HT1080 (cell line): ENCODE measurements at regions not wholly inside any gene's neighbourhood (a gene's known extent, or its start where the extent isn't known, plus 50 kb on each side); places are given as distances from the start of the nearest gene placed in this dataset.

Experiments
- DNase-seq: peaks from one replicate; pipeline ENCODE4 v3.0.0-alpha.2; 2015; ENCODE audit warnings: low read depth

DNA sequence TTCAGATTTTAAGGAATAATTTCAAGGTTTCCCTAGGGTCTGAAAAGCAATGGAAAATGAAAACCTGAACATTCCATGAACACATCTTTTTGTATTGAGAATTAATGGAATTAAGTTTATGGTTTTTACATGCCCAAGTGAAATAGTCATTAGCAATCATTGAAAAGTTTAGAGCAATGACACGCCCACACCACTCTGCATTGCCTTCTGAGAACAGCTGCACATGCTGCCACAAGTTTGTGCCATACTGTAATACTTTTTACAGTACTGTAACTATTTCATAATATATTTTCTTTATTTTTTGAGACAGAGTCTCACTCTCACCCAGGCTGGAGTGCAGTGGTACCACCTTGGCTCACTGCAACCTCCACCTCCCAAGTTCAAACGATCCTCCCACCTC, 345.2 kb upstream of the PMFBP1 start:
- DNase-seq = no peak

DNA sequence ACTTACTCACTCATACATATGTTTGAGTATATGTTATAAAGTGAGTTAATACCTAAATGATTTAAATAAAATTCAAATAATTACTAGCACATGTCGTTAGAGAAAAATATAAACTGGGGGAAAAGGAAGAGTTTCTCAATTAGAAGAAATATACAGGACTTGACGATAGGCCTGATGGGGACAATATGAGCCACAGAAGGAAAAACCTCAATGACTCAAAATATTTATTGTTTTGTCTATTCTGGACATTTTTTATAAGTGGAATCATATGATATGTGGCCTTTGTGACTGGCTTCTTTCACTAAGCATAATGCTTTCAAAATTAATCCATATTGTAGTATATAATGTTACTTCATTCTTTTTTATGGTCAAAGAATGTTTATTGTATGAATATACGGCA, 339.2 kb upstream of the PMFBP1 start:
- DNase-seq = no peak

DNA sequence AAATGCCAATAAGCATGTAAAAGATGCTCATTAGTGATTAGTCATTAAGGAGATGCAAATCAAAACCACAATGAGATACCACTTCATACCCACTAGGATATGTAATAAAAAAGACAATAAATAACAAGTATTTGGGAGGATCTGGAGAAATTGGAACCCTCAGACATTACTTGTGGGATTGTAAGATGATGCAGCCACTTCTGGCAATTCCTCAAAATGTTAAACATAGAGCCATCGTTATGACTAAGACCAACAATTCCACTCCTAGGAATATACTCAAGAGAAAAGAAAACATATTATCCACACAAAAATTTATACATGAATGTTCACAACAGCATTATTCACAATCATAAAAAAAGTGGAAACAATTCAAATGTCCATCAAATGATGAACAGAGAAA, 336.2 kb upstream of the PMFBP1 start:
- no peak for DNase-seq

DNA sequence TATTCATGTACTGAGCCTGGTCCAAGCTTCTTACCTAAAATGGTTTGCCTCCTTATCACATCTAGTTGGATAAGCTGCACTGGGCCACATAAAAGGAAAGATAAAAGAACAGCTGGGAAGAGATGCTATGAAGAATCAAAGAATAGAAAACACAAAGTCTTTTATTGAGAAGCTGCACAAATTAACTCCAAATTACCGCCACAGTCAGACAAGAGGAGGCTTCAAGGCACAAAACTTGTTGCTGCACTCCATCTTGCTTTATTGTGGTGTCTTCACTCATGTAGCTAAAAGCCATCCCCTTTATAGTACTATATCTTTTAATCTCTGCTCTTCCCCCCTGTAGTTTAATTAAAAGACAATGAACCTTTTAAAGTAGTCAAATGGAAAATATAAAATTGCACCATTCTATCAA, 330.6 kb upstream of the PMFBP1 start:
- DNase-seq = no peak

DNA sequence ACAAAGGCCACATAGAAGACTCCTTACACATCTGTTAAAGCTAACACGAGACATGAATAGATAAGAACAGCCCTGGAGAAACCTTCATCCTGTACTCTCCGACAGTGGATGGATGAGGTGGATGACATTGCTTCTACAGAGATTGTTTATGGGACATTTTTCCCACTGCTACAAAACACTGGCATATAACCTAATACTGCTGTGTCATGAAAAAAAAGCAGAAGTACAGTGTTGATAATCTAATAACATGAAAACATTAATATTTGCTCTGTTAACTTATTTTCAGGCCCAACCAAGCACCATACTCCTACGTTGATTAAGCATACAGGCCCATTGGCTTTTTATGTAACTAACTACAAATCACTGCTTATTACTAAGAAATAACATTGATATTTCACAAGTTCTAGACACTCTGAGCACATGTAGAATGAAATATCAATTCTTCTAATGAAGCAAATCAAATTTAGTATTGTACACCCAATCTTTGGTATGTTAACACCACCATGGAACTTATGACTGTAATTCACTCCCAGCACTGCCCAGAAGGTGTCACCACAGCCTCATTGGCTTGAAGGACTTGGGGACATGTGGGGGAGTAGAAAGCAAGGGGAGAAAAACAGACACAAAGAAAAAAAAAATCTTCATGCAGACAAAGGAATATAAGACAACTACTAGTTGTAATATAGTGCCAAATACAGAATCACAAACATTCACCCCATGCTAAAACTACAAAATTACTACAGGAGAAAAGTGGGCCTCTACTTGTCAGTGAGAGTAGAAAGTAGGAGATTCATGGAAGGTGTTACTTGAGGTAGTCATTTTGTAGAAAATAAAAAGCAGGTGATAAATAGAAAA, 330.0 kb upstream of the PMFBP1 start:
- peak; percentile 61 for DNase-seq

DNA sequence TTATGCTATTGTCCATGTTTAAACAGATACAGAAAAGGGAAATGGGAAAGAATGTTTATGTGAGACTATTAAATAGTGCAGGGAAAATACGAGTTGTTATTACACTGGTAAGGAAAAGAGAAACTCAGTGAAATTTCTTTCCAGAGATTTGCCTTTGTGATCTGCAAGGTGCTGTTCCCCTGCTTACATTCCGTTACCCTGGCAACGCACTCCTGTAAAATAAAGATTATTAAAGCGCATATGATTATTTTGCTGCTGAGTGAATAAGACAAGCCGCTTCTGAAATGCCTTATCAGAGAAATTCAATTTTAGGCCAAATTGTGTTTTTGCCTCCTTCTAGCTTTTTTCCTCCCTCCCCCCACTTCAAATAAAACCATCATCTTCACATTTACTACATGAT, 328.6 kb upstream of the PMFBP1 start:
- no peak for DNase-seq

DNA sequence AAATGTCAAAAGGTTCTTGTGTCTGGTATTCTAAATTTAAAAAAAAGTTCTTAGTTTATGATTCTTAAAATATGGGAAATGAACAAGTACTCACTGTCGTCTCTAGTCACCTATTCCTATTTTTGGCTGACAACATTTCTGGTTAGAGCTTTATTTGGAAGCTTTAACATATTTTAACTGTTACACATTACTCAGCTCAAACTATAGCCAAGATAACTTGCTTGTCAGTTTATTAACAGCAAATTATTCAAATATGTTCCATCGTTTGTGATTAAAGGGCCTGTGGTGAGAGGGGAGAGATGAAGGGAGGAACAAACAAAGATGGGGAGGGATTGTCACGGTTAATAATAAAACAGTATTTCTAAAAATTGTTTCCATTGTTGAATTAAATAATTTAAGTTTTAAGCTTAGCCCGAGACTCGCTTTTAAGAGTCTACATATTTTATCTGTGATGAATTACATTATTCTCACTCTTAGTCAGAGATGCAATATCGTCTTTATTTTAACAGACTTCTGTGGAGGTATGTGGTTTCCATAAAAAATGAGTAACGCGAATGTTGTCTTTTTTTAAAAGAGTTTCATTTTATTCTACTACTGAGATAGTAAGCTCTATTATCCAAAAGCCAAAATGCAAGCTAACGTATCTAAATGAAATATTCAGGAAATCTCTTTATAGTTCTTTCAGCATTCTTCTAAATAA, 321.9 kb upstream of the PMFBP1 start:
- peak; percentile 35 for DNase-seq

DNA sequence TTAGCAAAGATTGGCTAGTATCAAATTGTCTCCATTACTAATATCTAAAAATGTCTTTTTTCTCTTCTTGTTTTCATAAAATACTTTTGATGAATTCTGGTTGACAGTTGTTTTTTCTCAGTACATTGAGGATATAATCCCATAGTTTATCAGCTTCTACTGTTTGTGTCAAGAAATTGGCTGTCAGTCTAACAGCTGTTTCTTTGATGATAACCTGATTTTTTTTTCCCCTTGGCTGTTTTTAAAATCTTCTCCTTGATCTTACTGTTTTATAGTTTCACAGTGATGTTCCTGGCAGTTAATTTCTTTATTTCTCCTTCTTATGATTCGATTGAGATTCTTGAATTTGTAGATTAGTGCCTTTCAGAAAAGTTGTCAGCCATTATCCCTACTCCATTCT, 315.3 kb upstream of the PMFBP1 start:
- no peak for DNase-seq

DNA sequence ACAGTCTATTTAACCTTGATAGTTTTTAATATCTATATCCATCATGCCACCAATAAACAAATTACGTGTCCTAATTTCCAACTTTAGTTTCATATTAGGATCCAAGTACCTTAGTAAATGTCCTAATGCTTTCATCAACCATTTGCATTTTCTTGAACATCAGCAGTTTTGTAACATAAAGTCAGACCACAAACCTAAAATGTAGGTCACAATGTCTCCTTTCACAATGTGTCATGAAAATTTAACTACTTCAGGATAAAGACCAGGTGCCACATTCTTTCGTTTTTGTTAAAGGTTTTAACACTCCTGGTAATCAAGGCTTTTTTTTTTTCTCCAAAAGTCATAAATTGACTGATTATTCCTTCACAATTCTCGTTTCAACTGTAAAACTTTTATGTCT, 310.7 kb upstream of the PMFBP1 start:
- DNase-seq = no peak

DNA sequence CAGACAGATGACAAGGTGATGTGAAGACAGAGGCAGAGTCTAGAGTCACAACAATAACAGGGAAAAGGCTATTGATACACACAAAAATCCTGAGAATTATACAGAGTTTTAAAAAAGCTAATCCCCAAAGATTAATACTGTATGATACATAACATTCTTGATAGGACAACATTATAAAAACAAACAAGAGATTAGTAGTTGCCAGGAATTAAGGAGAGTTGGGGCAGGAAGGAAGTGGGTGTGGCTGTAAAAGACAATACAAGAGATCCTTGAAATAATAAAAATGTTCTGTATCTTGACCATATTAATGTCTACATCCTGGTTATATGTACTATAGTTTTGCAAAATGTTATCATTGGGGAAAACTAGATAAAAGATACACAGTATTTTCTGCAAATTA, 309.5 kb upstream of the PMFBP1 start:
- peak; percentile 8 for DNase-seq

DNA sequence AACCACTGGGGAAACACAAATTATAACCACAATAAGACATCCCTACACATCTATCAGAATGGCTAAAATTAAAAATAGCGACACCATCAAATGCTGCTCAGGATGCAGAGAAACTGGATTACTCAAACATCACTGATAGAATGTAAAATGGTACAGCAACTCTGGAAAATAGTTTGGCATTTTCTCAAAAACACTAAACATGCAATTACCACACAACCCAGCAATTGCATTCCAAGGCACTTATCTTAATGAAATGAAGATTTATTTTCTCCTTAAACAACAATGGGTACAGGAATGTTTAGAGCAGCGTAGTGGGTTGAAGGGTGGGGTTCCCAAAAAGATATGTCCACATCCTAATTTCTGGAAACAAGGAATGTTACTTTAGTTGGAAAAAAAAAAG, 309.0 kb upstream of the PMFBP1 start:
- no peak for DNase-seq

DNA sequence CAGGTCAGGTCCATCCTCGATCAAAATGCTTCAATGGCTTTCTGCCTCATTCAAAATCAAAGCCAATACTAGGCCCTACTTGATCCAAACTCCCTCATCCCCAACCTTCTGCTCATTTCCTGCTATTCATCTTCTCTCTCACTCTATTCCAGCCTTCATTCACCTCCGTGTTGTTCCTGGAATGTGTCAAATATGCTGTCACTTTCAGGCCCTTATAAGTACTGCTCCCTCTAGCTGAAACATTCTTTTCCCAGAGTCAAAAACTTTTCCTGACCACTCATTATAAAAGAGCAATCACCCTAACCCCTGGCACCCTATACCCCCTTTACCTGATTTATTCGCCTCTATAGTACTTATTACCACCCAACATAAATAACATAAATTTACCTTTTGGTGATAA, 303.7 kb upstream of the PMFBP1 start:
- no peak for DNase-seq

DNA sequence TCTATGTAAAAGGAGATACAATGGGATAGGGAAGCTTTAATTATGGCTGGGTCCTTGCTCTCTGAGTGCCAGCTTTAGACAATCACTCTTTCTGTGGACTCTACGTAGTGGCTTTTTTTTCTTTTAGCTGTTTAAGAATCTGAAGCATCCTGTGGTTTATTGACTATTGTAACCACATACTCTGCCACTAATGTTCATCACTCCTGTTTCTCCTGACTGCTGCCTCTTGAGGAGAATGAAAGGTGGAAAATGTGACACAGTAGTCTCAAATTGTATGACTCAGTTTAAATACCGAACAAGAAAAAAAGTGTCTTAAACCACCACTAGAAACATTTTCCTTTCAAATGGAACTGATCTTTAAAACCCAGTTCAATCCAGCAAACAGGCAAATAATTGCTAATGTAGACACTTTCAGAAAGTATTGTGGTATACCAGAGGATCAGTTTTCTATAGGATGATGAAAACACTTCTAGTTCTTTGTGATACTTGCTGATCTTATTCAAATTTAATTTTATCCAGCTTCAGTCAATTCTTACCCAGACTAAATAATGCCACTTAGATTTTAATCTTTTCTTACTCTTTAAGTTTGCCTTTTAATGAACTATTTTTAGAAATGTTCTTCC, 302.7 kb upstream of the PMFBP1 start:
- DNase-seq = peak; percentile 95

DNA sequence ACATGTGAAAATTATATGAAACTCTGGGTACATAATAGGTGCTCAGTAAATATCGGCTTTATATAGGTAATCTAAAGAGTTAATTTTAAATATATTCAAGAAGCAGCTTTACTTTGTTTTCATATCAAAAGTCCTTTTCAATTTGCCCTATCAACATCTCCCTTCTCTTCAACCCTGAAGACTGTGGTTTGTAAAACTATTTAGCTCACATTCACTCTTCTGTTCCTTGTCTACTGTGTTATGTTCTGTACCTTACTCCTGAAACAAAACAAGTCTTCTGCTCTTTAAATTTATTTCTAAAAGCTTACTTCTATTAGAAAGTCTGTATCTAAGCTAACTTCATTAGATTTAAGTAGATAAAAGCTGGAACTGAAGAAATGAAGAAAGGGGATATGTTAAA, 301.7 kb upstream of the PMFBP1 start:
- no peak for DNase-seq

DNA sequence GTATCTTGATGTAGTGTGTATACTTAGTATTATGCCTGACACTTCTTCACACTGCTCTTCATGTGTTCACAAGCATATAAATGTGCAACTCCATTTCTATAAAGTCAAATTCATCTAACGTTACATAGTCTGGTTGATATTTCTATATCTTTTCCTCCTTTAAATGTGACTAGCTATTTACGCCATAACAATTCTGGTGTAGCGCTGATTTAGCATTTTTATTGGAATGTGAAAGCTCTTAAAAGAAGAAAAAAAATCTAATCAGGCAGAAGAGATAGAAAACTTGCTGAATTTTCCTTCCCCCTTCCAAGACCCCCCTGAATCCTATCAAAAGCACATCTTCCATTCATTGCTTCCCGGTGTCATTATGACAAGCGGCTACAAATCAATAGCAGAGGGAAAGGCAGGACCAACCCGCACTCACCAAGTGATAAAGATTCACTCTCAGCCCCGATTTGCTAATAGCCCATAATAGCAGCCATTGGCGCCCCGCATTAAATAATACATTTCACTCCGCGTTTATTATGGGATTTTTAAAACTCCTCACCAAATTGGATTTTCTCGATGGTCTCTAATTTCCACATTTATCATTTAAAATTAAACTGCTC, 299.5 kb upstream of the PMFBP1 start:
- DNase-seq = no peak

DNA sequence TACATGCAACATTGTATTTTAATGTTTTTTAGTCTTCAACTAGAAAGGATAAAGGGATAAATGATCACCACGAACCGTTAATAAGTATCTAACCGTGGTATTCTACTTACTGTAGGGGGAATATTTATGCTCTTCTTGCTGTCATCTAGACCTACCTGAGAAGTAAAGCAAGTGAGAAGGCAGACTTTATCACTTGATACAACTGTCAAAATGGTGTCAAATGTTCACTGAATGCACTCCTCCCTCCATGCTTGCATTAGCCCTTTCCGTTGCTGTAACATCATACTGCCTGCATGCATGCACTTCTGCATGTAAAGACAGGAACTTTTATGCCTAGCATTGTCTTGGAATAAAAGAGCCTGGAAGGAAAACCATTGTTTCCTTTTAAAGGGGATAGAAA, 298.6 kb upstream of the PMFBP1 start:
- no peak for DNase-seq

DNA sequence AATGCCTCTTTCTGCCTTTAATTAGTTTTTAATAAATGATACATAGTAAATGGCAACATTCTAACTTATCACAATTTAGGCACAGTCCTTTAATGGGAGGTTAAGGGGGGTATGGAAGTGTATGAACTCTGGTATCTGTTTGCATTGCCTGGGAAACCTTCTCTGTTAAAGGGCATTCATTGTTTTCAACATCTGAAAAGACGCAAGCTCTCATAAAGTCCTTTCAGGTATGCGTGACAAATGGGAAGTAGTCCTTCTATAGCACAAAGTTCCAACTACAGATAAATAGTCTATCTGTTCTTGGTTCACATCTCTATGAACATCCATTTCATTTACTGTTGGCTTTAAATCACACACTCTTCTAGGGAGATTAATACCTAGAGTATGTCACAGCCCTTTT, 298.0 kb upstream of the PMFBP1 start:
- no peak for DNase-seq

DNA sequence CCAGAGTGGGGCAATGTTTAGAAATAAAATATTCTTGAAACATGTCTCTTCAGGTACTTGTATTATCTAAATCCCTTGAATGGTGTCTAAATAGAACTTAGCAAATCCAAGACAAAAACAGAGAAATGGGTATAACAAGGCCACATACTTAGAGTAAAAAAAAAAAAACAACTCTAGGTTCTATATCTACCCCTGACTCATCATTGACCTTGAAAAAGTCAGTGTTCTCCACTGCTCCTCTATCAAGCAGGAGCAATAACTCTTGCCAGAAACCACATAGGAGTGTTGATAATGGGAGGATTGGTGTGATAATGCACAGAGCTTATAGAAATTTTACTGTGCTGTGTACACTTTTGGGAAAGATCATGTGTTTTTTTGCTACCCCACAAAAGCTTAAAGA, 296.6 kb upstream of the PMFBP1 start:
- DNase-seq = peak; percentile 18

DNA sequence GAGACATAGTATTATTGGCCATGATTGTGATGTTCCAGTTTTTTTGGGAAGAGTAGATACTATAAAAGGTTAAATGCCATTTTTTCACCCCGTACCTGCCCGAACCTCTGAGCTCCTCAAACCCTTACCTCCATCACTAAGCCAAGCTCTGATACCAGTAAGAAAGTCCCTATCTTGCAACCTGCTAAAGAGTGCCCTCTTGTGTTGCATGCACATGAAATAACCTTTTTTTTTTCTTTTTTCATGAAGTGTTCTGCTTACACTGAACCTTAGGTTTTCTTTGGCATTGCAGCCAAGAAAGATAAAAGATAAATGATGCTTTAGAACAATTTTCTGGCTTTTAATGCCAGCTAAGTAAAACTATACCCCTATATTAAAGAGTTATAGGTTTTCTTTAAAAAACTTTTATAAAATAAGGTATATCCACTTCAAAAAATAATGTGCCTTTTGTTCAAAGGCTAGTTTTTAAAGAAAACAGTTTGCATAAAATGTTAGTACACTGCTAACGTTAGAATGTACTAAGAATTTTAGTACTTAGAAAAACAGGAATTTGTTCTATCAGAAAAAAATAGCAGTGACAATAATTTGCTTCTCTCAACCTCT, 295.3 kb upstream of the PMFBP1 start:
- DNase-seq = peak; percentile 40

DNA sequence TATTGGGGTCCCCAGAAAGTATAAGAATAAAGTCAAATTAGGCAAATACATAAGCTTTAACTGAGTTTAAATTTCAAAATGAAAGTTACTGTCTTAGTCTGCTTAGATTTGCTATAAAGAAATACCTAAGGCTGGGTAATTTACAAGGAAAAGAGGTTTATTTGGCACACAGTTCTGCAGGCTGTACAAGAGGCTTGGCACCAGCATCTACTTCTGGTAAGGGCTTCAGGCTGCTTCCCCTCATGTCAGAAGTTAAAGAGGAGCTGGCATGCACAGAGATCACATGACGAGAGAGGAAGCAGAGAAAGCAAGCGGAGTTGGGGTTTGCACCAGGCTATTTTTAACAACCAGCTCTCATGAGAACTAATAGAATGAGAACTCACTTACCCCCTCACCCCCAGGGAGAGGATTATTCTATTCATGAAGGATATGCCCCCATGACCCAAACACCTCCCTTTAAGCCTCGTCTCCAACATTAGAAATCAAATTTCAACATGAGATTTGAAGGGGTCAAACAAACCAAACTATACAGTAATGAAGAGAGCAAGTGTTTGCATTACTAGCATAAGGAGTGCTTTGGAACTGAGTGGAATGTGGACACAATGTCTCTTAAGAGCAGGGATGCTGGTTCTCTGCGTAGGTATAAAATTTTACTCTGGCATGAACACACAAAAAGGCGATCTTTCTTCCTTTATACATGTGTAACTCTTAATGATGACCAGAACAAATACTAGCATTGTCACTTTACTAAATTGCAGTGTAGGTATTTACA, 292.8 kb upstream of the PMFBP1 start:
- DNase-seq = no peak

DNA sequence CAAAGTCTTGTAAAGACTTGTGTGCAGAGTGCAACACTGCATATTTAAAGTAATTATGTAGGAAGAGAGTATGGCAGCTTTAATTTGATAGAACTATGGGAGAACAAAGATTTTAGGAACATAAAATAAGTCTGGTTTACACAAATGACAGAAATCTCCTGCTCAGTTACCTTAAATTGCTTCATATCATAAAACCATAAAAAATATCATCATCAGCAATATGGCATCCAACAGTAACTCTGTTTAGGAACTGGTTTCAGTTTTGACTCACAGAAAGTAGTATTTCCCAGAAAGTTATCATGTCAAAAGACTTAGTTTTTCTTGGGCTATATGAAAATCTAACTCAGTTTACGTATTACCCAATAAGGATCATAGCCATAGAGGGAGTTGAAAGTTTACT, 292.1 kb upstream of the PMFBP1 start:
- DNase-seq = no peak
